CD4-positive, alpha-beta T cell treated with Interleukin-15 for 4 hours (primary cell): ENCODE measurements at regions not wholly inside any gene's neighbourhood (a gene's known extent, or its start where the extent isn't known, plus 50 kb on each side); places are given as distances from the start of the nearest gene placed in this dataset.

Experiments used
- DNase-seq: peaks from one replicate; pipeline ENCODE4 v3.0.0-alpha.2; 2020; ENCODE audit warnings: low spot score

- no peak for DNase-seq
Measured at GRCh38 chr9:108150736-108151586, 661.4 kb upstream of the KLF4 start.

GRCh38 chr9:108149326-108149725 lies 659.8 kb upstream of the KLF4 start:
- no peak for DNase-seq

GRCh38 chr9:108142504-108143201 lies 653.1 kb upstream of the KLF4 start:
- DNase-seq: no peak

GRCh38 chr9:108142142-108142503 lies 652.6 kb upstream of the KLF4 start:
- no peak for DNase-seq

GRCh38 chr9:108139900-108140299 lies 650.3 kb upstream of the KLF4 start:
- no peak for DNase-seq

- DNase-seq: no peak
Measured at GRCh38 chr9:108138516-108138915, 648.9 kb upstream of the KLF4 start.

- DNase-seq: no peak
Measured at GRCh38 chr9:108136656-108137055, 647.1 kb upstream of the KLF4 start.

- DNase-seq: no peak
Measured at GRCh38 chr9:108134486-108135128, 645.0 kb upstream of the KLF4 start.

GRCh38 chr9:108133680-108134079 lies 644.1 kb upstream of the KLF4 start:
- DNase-seq: no peak

GRCh38 chr9:108133101-108133500 lies 643.5 kb upstream of the KLF4 start:
- DNase-seq: no peak

- DNase-seq: no peak
Measured at GRCh38 chr9:108130905-108131304, 641.3 kb upstream of the KLF4 start.

GRCh38 chr9:108125625-108126024 lies 636.1 kb upstream of the KLF4 start:
- no peak for DNase-seq

GRCh38 chr9:108119530-108120113 lies 630.1 kb upstream of the KLF4 start:
- no peak for DNase-seq

GRCh38 chr9:108117795-108118194 lies 628.2 kb upstream of the KLF4 start:
- no peak for DNase-seq

GRCh38 chr9:108117306-108117705 lies 627.7 kb upstream of the KLF4 start:
- DNase-seq: no peak

GRCh38 chr9:108113596-108113995 lies 624.0 kb upstream of the KLF4 start:
- no peak for DNase-seq

- no peak for DNase-seq
Measured at GRCh38 chr9:108109927-108110690, 620.5 kb upstream of the KLF4 start.

GRCh38 chr9:108108852-108109448 lies 619.4 kb upstream of the KLF4 start:
- DNase-seq: no peak

GRCh38 chr9:108108280-108108851 lies 618.8 kb upstream of the KLF4 start:
- no peak for DNase-seq

- no peak for DNase-seq
Measured at GRCh38 chr9:108105885-108106284, 616.3 kb upstream of the KLF4 start.

- no peak for DNase-seq
Measured at GRCh38 chr9:108104991-108105390, 615.4 kb upstream of the KLF4 start.
